ES-I3 (cell line): ENCODE measurements at regions not wholly inside any gene's neighbourhood (a gene's known extent, or its start where the extent isn't known, plus 50 kb on each side); places are given as distances from the start of the nearest gene placed in this dataset.

Experiments used
- H3K36me3 ChIP-seq: 2 replicates; pipeline ENCODE4 v1.6.1; 2013; ENCODE audit warnings: mild to moderate bottlenecking, low read length, control low read depth, moderate library complexity; ENCODE audit not compliant: insufficient read depth
- H3K4me1 ChIP-seq: 2 replicates; pipeline ENCODE4 v1.6.1; 2013; ENCODE audit warnings: mild to moderate bottlenecking, control low read depth, low read length; ENCODE audit not compliant: insufficient read depth
- H3K9ac ChIP-seq: 2 replicates; pipeline ENCODE4 v1.6.1; 2013; ENCODE audit warnings: low read depth, mild to moderate bottlenecking, low read length, moderate library complexity
- H3K9me3 ChIP-seq: 2 replicates; pipeline ENCODE4 v1.6.1; 2013; ENCODE audit warnings: mild to moderate bottlenecking, low read length, moderate library complexity; ENCODE audit not compliant: control insufficient read depth, insufficient read depth

GRCh38 chrX:45351478-45351877, 150.8 kb upstream of the DIPK2B start:
- H3K9ac ChIP-seq: no peak overlapping the region
- H3K4me1 ChIP-seq: no peaks in the 10 kb centered on the region
- no peaks in the 10 kb centered on the region; the same call in 1 of the 2 replicates for H3K36me3 ChIP-seq
- H3K9me3 ChIP-seq: peaks cover 18% of the 10 kb centered on the region; the same call in 1 of the 2 replicates

DNA sequence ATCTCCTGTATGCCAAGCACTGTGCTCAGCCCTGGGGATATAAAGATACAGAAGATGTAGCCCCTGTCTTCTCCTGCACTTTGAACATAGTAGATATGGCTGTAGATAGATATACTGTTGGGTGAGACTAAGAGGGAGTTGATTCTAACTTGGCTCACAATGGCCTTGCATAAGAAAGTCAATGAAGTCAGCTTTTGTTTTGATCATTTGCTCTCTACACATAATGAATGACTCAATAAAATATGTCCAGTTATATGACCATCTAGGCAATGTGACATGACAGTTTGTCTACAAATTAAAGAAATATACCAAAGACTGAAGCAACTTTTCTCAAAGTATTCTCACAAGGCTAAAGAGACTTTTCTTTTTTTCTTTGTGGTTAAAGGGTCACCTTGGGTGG, 147.6 kb upstream of the DIPK2B start:
- no peaks in the 10 kb centered on the region for H3K4me1 ChIP-seq
- H3K9ac ChIP-seq: no peak overlapping the region
- H3K36me3 ChIP-seq: no peaks in the 10 kb centered on the region; the same call in 1 of the 2 replicates
- H3K9me3 ChIP-seq: peaks cover 8% of the 10 kb centered on the region; the same call in 1 of the 2 replicates

GRCh38 chrX:45347877-45348276, 147.2 kb upstream of the DIPK2B start:
- Histone ChIP-seq H3K4me1 (no peaks in the 10 kb centered on the region), H3K36me3 (no peaks in the 10 kb centered on the region; the same call in 1 of the 2 replicates), H3K9me3 (peaks cover 8% of the 10 kb centered on the region; the same call in 1 of the 2 replicates), H3K9ac (no peak overlapping the region)

GRCh38 chrX:45344594-45344993, 143.9 kb upstream of the DIPK2B start:
- H3K9ac ChIP-seq: no peak overlapping the region
- H3K4me1 ChIP-seq: no peaks in the 10 kb centered on the region

DNA sequence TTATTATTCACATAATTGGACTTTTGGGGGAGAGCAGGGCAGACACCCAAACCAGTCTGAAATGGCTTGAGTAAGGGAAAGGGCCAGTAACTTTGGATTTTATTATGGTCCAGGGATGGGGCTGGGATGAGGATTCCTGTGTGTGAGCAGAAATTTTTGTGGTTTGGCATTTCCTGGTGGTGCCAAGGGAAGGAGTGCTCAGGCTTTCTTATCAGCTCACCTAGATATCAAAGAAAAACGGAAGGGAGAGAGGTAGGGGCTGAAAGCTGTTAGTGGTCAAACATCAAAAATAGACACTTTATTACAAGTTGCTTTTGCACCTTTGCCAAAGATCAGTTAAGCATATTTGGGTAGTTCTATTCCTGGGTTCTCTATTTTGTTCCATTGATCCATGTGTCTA, 128.5 kb upstream of the DIPK2B start:
- no peaks in the 10 kb centered on the region for H3K9me3 ChIP-seq
- H3K9ac ChIP-seq: no peak overlapping the region
- H3K36me3 ChIP-seq: no peaks in the 10 kb centered on the region
- no peaks in the 10 kb centered on the region for H3K4me1 ChIP-seq

More at GRCh38 chrX:45344594-45344993, 143.9 kb upstream of the DIPK2B start:
- H3K9me3 ChIP-seq: no peaks in the 10 kb centered on the region; the same call in 1 of the 2 replicates
- no peaks in the 10 kb centered on the region; the same call in 1 of the 2 replicates for H3K36me3 ChIP-seq

GRCh38 chrX:45324941-45325340, 124.3 kb upstream of the DIPK2B start:
- Histone ChIP-seq H3K9ac (no peak overlapping the region), H3K9me3 (no peaks in the 10 kb centered on the region)

GRCh38 chrX:45323387-45323786, 122.7 kb upstream of the DIPK2B start:
- Histone ChIP-seq H3K4me1 (0 out of 2 replicates have a peak, but pooled peaks cover 4% of the 10 kb centered on the region), H3K36me3 (no peaks in the 10 kb centered on the region), H3K9me3 (no peaks in the 10 kb centered on the region), H3K9ac (no peak overlapping the region)

More at GRCh38 chrX:45324941-45325340, 124.3 kb upstream of the DIPK2B start:
- Histone ChIP-seq H3K36me3 (no peaks in the 10 kb centered on the region), H3K4me1 (0 out of 2 replicates have a peak, but pooled peaks cover 4% of the 10 kb centered on the region)

- no peak overlapping the region for H3K9ac ChIP-seq
- H3K4me1 ChIP-seq: 0 out of 2 replicates have a peak, but pooled peaks cover 4% of the 10 kb centered on the region
- no peaks in the 10 kb centered on the region for H3K36me3 ChIP-seq
- no peaks in the 10 kb centered on the region for H3K9me3 ChIP-seq
These were observed 122.1 kb upstream of the DIPK2B start for GRCh38 chrX:45322820-45323219.

- Histone ChIP-seq H3K9me3 (no peaks in the 10 kb centered on the region), H3K36me3 (no peaks in the 10 kb centered on the region), H3K9ac (no peak overlapping the region), H3K4me1 (0 out of 2 replicates have a peak, but pooled peaks cover 4% of the 10 kb centered on the region)
These were observed 121.7 kb upstream of the DIPK2B start for GRCh38 chrX:45322382-45322781.

GRCh38 chrX:45320191-45320590, 119.5 kb upstream of the DIPK2B start:
- no peak overlapping the region for H3K9ac ChIP-seq
- H3K9me3 ChIP-seq: no peaks in the 10 kb centered on the region
- no peaks in the 10 kb centered on the region for H3K36me3 ChIP-seq
- 0 out of 2 replicates have a peak, but pooled peaks cover 4% of the 10 kb centered on the region for H3K4me1 ChIP-seq

- Histone ChIP-seq H3K9me3 (no peaks in the 10 kb centered on the region), H3K9ac (no peak overlapping the region), H3K36me3 (no peaks in the 10 kb centered on the region), H3K4me1 (no peaks in the 10 kb centered on the region)
These were observed 109.1 kb upstream of the DIPK2B start for GRCh38 chrX:45309801-45310200.

DNA sequence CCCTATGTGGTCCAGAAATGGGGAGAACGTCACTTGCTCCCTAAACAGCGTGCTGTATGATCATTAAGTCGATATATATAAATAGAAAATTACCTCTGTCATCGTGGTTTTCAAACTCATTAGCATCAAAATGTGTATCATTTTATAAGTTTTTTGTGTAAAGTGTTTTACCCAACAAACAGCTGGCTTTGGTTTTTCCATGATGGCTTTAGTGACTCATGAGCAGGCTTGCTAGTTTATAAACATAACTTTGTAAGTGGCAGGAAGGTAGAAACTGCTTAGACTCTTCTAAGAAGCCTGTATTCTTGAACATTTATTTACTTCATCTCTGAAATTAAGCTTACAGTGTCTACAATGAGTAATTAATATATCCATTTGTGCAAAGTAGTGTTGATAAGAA, 108.4 kb upstream of the DIPK2B start:
- H3K36me3 ChIP-seq: no peaks in the 10 kb centered on the region
- H3K9ac ChIP-seq: no peak overlapping the region
- no peaks in the 10 kb centered on the region for H3K4me1 ChIP-seq
- H3K9me3 ChIP-seq: no peaks in the 10 kb centered on the region

GRCh38 chrX:45306794-45307193, 106.1 kb upstream of the DIPK2B start:
- no peak overlapping the region for H3K9ac ChIP-seq
- H3K4me1 ChIP-seq: no peaks in the 10 kb centered on the region
- no peaks in the 10 kb centered on the region for H3K36me3 ChIP-seq
- no peaks in the 10 kb centered on the region for H3K9me3 ChIP-seq

DNA sequence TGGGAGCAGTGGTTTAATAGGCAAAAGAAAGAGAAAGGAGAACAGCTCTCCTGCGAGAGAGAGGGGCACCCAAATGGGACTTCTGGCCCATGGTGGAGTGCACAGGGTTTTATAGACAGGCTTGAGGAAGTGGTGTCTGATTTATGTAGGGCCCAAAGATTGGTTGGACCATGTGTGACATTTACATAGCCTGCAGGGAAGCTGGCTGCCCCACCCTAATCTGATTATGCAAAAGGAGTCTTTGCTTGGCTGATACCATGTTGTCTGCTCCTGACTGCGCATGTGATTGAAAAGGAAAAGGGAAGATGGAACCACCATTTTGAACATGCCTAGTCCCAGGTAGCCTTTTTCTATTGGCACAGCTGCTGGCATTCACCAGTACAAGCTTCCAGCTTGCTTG, 100.0 kb upstream of the DIPK2B start:
- Histone ChIP-seq H3K9ac (no peak overlapping the region), H3K4me1 (no peaks in the 10 kb centered on the region), H3K9me3 (no peaks in the 10 kb centered on the region), H3K36me3 (no peaks in the 10 kb centered on the region)

GRCh38 chrX:45295259-45295986, 94.7 kb upstream of the DIPK2B start:
- Histone ChIP-seq H3K9ac (no peak overlapping the region), H3K9me3 (no peaks in the 10 kb centered on the region), H3K36me3 (no peaks in the 10 kb centered on the region), H3K4me1 (no peaks in the 10 kb centered on the region)
